ENCODE measurements at regions not wholly inside any gene's neighbourhood (a gene's known extent, or its start where the extent isn't known, plus 50 kb on each side); places are given as distances from the start of the nearest gene placed in this dataset.

DNA sequence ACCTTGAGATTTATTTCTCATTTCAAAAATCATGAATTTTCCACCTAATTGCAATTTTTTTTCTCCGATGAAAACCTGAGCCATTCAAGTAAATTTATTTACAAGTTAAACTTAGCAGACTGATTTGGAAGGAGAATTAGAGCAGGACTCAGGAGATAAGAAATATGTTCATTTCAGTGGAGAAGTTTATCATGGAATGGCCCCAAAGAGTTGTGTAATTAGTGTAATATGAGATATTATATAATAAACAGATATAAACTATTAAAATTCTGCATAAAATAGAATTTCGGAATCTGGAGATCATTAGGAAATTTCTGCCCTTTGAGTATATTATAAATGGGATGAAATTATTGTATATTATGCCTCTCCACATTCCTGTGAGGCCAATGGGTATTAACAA is 596.8 kb downstream of the QKI start:
- TF ChIP-seq POLR2A (IDR thresholded peaks at IDR 0.05) (no peak), CTCF (IDR thresholded peaks at IDR 0.05) (no peak), POLR2AphosphoS5 (IDR thresholded peaks at IDR 0.05) (no peak)
